Globus pallidus (tissue), 1 donor: ENCODE measurements at regions not wholly inside any gene's neighbourhood (a gene's known extent, or its start where the extent isn't known, plus 50 kb on each side); places are given as distances from the start of the nearest gene placed in this dataset.
"Not testable (repeated sequence)": the region's sequence is repeated elsewhere in the genome, so short reads cannot be mapped to it uniquely, and the experiment has no call there.

Source experiments
- DNase-seq: peaks from one replicate; pipeline ENCODE4 v3.0.0-alpha.2; 2015; ENCODE audit warnings: low spot score

GRCh38 chr2:138390316-138390945 lies 111.1 kb upstream of the SPOPL start:
- DNase-seq: no peak

GRCh38 chr2:138391946-138392345 lies 109.6 kb upstream of the SPOPL start:
- DNase-seq: no peak

- no peak for DNase-seq
Observed at GRCh38 chr2:138395565-138396306, 105.8 kb upstream of the SPOPL start.

GRCh38 chr2:138396843-138397242 lies 104.7 kb upstream of the SPOPL start:
- DNase-seq: no peak

GRCh38 chr2:138403431-138403927 lies 98.1 kb upstream of the SPOPL start:
- DNase-seq: no peak

- DNase-seq: no peak
Observed at GRCh38 chr2:138414014-138414413, 87.6 kb upstream of the SPOPL start.

- DNase-seq: no peak
Observed at GRCh38 chr2:138415985-138416384, 85.6 kb upstream of the SPOPL start.

- DNase-seq: no peak
Observed at GRCh38 chr2:138418453-138418852, 83.1 kb upstream of the SPOPL start.

- no peak for DNase-seq
Observed at GRCh38 chr2:138421315-138421970, 80.1 kb upstream of the SPOPL start.

- DNase-seq: no peak
Observed at GRCh38 chr2:138421971-138422335, 79.6 kb upstream of the SPOPL start.

- no peak for DNase-seq
Observed at GRCh38 chr2:138423198-138423597, 78.4 kb upstream of the SPOPL start.

- DNase-seq: no peak
Observed at GRCh38 chr2:138423745-138424144, 77.8 kb upstream of the SPOPL start.

GRCh38 chr2:138424436-138425140 lies 77.0 kb upstream of the SPOPL start:
- no peak for DNase-seq

- DNase-seq: not testable (repeated sequence)
Observed at GRCh38 chr2:138426116-138426515, 75.5 kb upstream of the SPOPL start.

- no peak for DNase-seq
Observed at GRCh38 chr2:138428710-138429440, 72.7 kb upstream of the SPOPL start.

GRCh38 chr2:138430181-138430580 lies 71.4 kb upstream of the SPOPL start:
- DNase-seq: no peak

GRCh38 chr2:138432971-138433370 lies 68.6 kb upstream of the SPOPL start:
- no peak for DNase-seq

- DNase-seq: no peak
Observed at GRCh38 chr2:138433995-138434951, 67.3 kb upstream of the SPOPL start.

- DNase-seq: no peak
Observed at GRCh38 chr2:138435701-138436100, 65.9 kb upstream of the SPOPL start.

- no peak for DNase-seq
Observed at GRCh38 chr2:138439733-138440132, 61.8 kb upstream of the SPOPL start.

- DNase-seq: no peak
Observed at GRCh38 chr2:138440759-138441158, 60.8 kb upstream of the SPOPL start.
